Panc1 (cell line): ENCODE measurements at regions not wholly inside any gene's neighbourhood (a gene's known extent, or its start where the extent isn't known, plus 50 kb on each side); places are given as distances from the start of the nearest gene placed in this dataset.

ENCODE experiments used
- TCF7L2 ChIP-seq: IDR thresholded peaks from 2 replicates; pipeline ENCODE4 v1.6.1; 2011; ENCODE audit warnings: mild to moderate bottlenecking, low read depth, low read length, inconsistent platforms
- TF ChIP-seq, protein P1 (sequence below): fragments of 450-650 bp; IDR thresholded peaks from 2 replicates; pipeline ENCODE4 v1.5.1; 2017; ENCODE audit warnings: mild to moderate bottlenecking

DNA sequence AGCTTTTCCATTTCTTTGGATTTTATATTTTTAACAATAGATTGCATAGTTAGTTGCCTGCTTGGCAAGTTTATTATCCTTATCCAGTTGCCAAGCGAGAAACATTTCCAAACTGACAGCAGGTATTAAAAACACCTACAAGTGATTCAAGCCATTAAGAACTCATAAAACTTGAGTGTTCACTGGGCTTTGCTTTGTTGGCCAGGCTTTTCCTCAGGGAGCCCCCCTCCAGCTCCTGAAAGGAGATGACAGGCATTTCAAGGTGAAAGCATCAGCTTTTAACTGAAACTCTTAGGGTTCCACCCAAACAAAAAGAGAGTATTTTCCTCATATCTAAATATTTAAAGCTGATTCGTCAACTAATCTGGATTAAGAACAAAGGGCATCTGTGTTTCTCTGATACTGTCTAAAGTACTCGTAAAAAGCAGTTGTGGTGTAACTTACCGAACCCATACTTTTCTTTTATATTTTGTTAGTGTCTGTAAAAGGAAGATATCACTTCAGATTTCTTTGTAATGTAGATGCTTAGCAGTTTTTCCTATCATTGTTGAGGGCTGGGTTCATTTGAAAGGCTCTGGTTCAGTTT is 363.4 kb downstream of the OTOL1 start:
- no peak for TF ChIP-seq TCF7L2
- TF ChIP-seq, protein P1, sequence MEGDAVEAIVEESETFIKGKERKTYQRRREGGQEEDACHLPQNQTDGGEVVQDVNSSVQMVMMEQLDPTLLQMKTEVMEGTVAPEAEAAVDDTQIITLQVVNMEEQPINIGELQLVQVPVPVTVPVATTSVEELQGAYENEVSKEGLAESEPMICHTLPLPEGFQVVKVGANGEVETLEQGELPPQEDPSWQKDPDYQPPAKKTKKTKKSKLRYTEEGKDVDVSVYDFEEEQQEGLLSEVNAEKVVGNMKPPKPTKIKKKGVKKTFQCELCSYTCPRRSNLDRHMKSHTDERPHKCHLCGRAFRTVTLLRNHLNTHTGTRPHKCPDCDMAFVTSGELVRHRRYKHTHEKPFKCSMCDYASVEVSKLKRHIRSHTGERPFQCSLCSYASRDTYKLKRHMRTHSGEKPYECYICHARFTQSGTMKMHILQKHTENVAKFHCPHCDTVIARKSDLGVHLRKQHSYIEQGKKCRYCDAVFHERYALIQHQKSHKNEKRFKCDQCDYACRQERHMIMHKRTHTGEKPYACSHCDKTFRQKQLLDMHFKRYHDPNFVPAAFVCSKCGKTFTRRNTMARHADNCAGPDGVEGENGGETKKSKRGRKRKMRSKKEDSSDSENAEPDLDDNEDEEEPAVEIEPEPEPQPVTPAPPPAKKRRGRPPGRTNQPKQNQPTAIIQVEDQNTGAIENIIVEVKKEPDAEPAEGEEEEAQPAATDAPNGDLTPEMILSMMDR, result no peak
